ENCODE measurements at regions not wholly inside any gene's neighbourhood (a gene's known extent, or its start where the extent isn't known, plus 50 kb on each side); places are given as distances from the start of the nearest gene placed in this dataset.
"Not testable (repeated sequence)": the region's sequence is repeated elsewhere in the genome, so short reads cannot be mapped to it uniquely, and the experiment has no call there.

GRCh38 chr2:192660555-192660954 lies 465.8 kb upstream of the TMEFF2 start:
- POLR2A ChIA-PET; H3K9me2 ChIP-seq (ENCODE audit: insufficient read depth); H3K79me2 ChIP-seq (ENCODE audit: insufficient read depth, low read length); CTCF ChIA-PET; ATAC-seq; DNase-seq (ENCODE audit: low read depth, low spot score); H3K27me3 ChIP-seq (ENCODE audit: insufficient read depth, low read length); H3K27ac ChIP-seq (ENCODE audit: low read depth, low read length); H3K4me3 ChIP-seq (replicated peaks in 1 of 2; ENCODE audit: low read depth in 1 of 2, low read length in 2 of 2); H4K20me1 ChIP-seq (ENCODE audit: insufficient read depth); H3K9me3 ChIP-seq (ENCODE audit: control insufficient read depth in 1 of 2, insufficient read depth in 1 of 2, low read depth in 1 of 2, low read length in 2 of 2); intact Hi-C loops (cut with micrococcal nuclease); H3K9ac ChIP-seq (ENCODE audit: low read length); RAD21 ChIA-PET (ENCODE audit: low non-redundant PET in 1 of 2, low total read pairs in 2 of 2, uncharacterized antibody in 2 of 2, unreplicated experiment in 2 of 2); H3K4me1 ChIP-seq (ENCODE audit: control insufficient read depth in 1 of 2, insufficient read depth in 2 of 2, low read length in 2 of 2); H3K36me3 ChIP-seq (ENCODE audit: control insufficient read depth in 1 of 2, insufficient read depth in 2 of 2, low read length in 2 of 2); BruUV-seq (replicated peaks); H3K4me2 ChIP-seq (ENCODE audit: low read length); H2AFZ ChIP-seq (ENCODE audit: low read depth, low read length, poor library complexity, severe bottlenecking): not testable (repeated sequence)

- Histone ChIP-seq H4K20me1 (ENCODE audit: insufficient read depth) (no peaks in the 10 kb centered on the region), H3K9me2 (ENCODE audit: insufficient read depth) (peaks cover 3% of the 10 kb centered on the region; the same call in 1 of the 2 replicates), H3K79me2 (ENCODE audit: insufficient read depth, low read length) (no peaks in the 10 kb centered on the region), H3K27ac (ENCODE audit: low read depth, low read length) (no peak overlapping the region), H3K4me3 (replicated peaks in 1 of 2; ENCODE audit: low read depth in 1 of 2, low read length in 2 of 2) (no peak overlapping the region), H3K4me1 (ENCODE audit: control insufficient read depth in 1 of 2, insufficient read depth in 2 of 2, low read length in 2 of 2) (no peaks in the 10 kb centered on the region), H3K9ac (ENCODE audit: low read length) (no peak overlapping the region), H2AFZ (ENCODE audit: low read depth, low read length, poor library complexity, severe bottlenecking) (no peak overlapping the region), H3K36me3 (ENCODE audit: control insufficient read depth in 1 of 2, insufficient read depth in 2 of 2, low read length in 2 of 2) (no peaks in the 10 kb centered on the region), H3K9me3 (ENCODE audit: control insufficient read depth in 1 of 2, insufficient read depth in 1 of 2, low read depth in 1 of 2, low read length in 2 of 2) (no peaks in the 10 kb centered on the region), H3K4me2 (ENCODE audit: low read length) (no peak overlapping the region), H3K27me3 (ENCODE audit: insufficient read depth, low read length) (no peaks in the 10 kb centered on the region)
- intact Hi-C loops (cut with micrococcal nuclease) = no loop called here
- ChIA-PET RAD21 (ENCODE audit: low non-redundant PET in 1 of 2, low total read pairs in 2 of 2, uncharacterized antibody in 2 of 2, unreplicated experiment in 2 of 2) (no interaction called here), CTCF (no interaction called here), POLR2A (no interaction called here)
- TF ChIP-seq POLR2AphosphoS5 (IDR thresholded peaks at IDR 0.05; ENCODE audit: low read depth, low read length) = no peak
- no peak for TF ChIP-seq RAD21 (IDR thresholded peaks at IDR 0.05; ENCODE audit: low read depth)
- no peak for TF ChIP-seq MAX (IDR thresholded peaks at IDR 0.05)
- TF ChIP-seq ELF1 (IDR thresholded peaks at IDR 0.05; ENCODE audit: borderline replicate concordance, low read depth) = no peak
- no peak for TF ChIP-seq CTCF (IDR thresholded peaks at IDR 0.05 in 2 of 3, conservative IDR thresholded peaks at IDR 0.05 in 1 of 3; ENCODE audit: borderline replicate concordance in 1 of 3, insufficient read depth in 1 of 3, low read depth in 2 of 3, low read length in 2 of 3)
- TF ChIP-seq CBX3 (IDR thresholded peaks at IDR 0.05; ENCODE audit: low read depth) = no peak
- TF ChIP-seq ZFX (IDR thresholded peaks at IDR 0.05) = no peak
- TF ChIP-seq TCF7L2 (IDR thresholded peaks at IDR 0.05; ENCODE audit: borderline replicate concordance, extremely low read depth, insufficient read depth, insufficient read length) = no peak
- no peak for TF ChIP-seq EZH2 (IDR thresholded peaks at IDR 0.05)
- TF ChIP-seq ATF3 (IDR thresholded peaks at IDR 0.05) = no peak
- BruUV-seq (replicated peaks) = no TSS peak
- ATAC-seq (no peak), DNase-seq (ENCODE audit: low read depth, low spot score) (no peak)
Measured at GRCh38 chr2:192657362-192657761, 462.6 kb upstream of the TMEFF2 start.

All from HCT116 (cell line).